ENCODE measurements at regions not wholly inside any gene's neighbourhood (a gene's known extent, or its start where the extent isn't known, plus 50 kb on each side); places are given as distances from the start of the nearest gene placed in this dataset.

DNA sequence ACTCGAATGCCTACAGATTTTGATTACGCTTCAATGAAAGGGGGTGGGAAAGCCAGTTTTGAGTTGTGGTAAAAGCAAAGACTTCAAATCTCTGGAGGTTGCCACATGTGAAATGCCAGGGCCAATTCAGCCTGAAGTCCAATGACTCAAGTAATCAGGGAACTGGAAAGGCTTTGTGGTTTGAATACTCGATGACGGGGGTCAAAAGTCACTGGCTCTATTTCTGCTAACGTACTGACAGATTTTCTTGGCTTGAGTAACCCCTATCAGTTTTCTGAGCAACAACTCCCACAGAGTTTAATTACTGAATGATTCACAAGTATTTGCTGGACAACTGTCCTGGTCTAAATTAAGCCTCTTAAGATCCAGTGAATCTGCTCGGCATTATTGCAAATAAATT lies 152.2 kb downstream of the SIPA1L2 start:
- DNase-seq (ENCODE audit: low read depth), result peak; percentile 96

DNA sequence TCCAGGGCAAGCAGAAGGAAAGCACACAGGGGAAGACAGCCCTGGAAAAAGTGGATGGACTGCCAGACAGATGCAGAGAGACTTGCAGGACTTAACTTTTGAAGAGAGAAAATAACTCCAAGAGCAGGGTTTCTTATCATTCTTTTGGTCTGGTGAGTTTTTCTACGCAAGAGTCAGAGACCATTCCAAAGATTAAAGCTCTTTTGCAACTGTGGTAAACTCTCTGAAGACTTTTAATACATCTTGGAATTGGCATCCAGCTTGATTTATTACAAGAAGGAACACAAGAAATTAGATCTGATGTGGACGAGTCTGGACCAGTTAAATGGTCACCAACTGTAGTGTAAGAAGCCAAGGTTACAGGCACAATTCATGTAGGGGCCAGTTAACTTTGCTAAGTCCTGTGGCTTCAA lies 153.4 kb downstream of the SIPA1L2 start:
- DNase-seq (ENCODE audit: low read depth), result no peak

- DNase-seq (ENCODE audit: low read depth), result peak; percentile 18
These were observed 155.1 kb downstream of the SIPA1L2 start for GRCh38 chr1:232474826-232475225.

DNA sequence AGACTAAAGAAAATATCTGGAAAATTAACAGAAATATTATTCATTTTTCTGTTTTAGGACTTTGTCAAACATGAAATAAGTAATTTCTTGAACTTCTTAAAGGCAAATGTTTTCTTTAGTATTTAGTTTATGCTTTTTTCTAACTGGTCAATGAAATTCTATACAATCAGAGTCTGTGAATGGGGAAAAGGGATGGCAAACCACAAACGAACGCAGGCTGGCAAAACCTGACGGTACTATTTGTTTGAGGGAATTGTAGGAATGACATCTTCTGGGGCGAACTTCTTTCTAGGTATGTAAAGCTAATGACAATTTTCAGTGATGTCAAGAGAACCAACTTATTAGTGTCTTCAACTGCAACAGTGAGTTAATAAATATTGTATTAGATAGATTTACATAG lies 156.0 kb downstream of the SIPA1L2 start:
- DNase-seq (ENCODE audit: low read depth), result no peak

GRCh38 chr1:232473324-232473723 lies 156.6 kb downstream of the SIPA1L2 start:
- DNase-seq (ENCODE audit: low read depth), result peak; percentile 47

DNA sequence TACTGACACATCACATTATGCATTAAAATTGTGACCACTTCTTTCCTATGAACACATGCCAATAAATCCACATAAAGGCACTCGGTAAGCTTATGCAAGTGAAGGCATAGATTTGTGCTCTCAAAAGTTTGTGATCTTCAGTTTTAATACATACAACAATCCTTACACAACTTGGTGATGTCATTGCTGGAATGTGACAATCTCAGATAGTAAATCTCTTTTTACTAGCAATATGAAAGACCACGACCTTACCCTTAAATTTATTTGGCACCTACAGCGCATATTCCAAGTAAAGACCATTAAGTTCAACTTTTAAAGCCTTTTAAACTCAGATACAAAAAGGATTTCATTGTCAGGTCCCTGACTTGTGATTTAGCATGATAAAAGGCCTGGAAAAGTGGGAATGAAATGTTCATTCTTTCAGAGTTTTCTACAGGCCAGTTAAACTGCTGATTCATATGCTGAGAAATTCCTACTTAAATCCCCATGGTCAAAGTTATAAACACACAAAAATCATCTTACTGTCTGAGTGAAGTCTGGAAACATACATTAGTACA lies 157.4 kb downstream of the SIPA1L2 start:
- peak; percentile 15 for DNase-seq (ENCODE audit: low read depth)

GRCh38 chr1:232471250-232471649 lies 158.7 kb downstream of the SIPA1L2 start:
- peak; percentile 61 for DNase-seq (ENCODE audit: low read depth)

DNA sequence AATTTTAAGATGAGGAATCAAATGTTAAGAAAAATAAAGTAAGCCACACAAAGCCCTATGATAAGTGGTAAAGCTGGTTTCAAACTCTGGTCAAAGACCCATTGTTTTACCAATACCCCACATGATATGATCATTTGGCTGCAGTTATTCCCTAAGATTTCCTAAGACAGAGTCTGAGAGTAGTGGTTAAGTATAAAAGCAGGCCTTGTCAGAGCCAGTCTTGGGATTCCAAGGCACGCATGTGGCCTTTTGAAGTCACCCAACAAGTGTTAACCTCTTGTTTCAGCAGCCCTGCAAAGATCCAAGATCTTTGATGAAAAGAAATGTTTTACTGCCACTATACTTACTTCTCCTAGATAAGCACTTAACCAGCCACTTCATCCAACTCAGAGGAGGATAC lies 159.2 kb downstream of the SIPA1L2 start:
- DNase-seq (ENCODE audit: low read depth), result no peak

DNA sequence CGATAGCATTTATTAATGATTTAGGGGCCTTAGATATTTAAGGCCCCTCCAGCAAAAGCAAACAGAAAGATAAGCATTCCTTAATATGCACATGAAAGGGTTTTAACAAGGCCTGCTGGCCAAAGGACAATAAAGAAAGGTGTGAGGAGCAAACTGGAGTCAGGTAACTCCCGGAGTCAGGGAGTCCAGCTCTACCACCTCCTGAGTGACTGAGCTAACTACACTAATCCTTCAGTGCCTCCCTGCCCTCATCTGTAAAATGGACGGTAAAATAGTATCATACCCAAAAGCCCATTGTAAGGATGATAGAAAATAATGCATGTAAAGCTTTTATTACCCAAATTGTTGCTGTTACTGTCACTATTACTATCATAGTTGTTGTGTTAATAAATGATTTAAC lies 161.7 kb downstream of the SIPA1L2 start:
- DNase-seq (ENCODE audit: low read depth), result no peak

DNA sequence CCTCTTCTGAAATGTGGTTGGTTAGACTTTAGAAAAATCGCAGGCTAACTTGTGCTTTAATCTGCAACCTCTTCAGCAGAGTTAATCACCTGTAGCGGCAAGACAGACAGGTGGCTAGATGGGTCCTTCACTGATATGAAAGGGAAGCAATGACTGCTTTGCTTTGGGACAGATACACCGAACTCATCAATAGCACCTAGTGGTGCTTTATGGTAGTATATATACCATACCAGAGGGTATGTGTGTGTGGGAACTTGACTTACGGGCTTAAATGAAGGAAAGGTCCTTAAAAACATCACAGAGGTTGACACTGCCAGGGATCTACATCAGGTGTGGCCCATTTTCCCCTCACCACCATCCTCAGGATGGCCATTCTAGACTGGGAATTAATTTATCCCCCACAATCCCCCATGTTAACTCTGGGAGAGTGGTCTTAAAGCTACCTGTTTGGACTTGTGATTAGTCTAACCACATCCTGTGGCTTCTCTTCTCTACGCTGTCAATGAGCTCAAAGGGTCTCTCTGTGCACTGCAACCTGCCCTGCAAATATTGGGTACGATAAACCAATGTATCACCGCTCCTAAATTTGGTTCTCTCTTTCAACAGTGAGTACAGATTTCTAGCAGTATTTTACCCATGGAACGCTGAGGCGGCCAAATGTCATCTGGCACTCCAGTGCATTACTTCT lies 162.7 kb downstream of the SIPA1L2 start:
- no peak for DNase-seq (ENCODE audit: low read depth)

GRCh38 chr1:232464325-232464724 lies 165.6 kb downstream of the SIPA1L2 start:
- DNase-seq (ENCODE audit: low read depth), result no peak

DNA sequence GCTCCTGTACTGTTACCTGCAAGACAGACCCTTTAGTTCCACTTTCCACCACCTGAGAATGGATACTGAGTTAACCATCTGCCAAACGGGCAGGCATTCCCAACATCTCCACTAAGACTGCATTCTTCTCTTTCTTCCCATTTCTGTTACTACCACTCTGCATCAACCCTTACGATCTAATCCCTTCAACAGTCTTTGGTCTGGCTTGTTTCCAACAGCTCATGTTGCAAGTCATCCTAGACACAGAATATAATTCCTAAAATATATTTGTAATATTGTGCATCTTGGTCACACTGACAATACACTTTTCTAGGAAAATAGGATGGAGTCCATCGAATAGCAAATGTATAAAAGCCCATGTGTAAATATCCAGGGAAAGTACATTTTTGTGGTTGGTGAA lies 166.7 kb downstream of the SIPA1L2 start:
- DNase-seq (ENCODE audit: low read depth), result no peak

DNA sequence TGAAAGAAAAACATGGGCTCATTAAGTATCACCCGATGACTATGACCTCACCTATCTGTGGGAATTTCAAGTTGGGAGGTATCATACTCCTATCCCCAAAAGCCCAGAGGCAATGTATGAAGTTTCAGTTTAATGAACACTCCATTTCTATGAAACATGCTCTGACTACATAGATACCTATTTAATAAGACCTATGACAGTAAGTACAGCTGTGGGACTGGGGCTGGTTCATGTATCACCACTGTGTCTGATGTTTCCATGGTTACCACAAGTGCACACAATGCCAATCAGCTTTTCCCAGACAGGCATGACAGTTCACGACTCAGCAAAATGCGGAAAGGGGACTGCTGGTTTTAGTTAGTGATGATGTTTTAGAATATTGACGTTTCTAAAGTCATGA lies 167.7 kb downstream of the SIPA1L2 start:
- DNase-seq (ENCODE audit: low read depth), result peak; percentile 50

GRCh38 chr1:232459826-232460225 lies 170.1 kb downstream of the SIPA1L2 start:
- DNase-seq (ENCODE audit: low read depth), result no peak

DNA sequence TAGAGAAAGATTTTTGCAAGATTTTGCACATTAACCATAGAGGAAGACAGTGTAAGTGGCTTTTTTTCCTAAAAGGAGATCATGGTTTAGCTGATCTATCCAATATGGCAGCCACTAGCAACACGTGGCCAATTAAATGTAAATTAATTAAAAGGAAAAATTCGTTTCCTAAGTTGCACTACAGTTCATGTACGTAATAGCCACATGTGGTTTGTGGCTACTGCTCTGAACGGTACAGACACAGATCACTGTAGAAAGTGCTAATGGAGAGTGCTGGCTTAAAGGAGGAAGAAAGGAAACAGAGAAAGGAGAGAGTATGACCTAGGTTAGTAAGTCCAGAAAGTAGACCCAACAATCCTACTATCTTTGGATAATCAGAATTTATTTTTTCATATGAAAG lies 170.8 kb downstream of the SIPA1L2 start:
- no peak for DNase-seq (ENCODE audit: low read depth)

- DNase-seq (ENCODE audit: low read depth), result no peak
These were observed 172.3 kb downstream of the SIPA1L2 start for GRCh38 chr1:232457595-232457994.

GRCh38 chr1:232456714-232457113 lies 173.2 kb downstream of the SIPA1L2 start:
- DNase-seq (ENCODE audit: low read depth), result no peak

DNA sequence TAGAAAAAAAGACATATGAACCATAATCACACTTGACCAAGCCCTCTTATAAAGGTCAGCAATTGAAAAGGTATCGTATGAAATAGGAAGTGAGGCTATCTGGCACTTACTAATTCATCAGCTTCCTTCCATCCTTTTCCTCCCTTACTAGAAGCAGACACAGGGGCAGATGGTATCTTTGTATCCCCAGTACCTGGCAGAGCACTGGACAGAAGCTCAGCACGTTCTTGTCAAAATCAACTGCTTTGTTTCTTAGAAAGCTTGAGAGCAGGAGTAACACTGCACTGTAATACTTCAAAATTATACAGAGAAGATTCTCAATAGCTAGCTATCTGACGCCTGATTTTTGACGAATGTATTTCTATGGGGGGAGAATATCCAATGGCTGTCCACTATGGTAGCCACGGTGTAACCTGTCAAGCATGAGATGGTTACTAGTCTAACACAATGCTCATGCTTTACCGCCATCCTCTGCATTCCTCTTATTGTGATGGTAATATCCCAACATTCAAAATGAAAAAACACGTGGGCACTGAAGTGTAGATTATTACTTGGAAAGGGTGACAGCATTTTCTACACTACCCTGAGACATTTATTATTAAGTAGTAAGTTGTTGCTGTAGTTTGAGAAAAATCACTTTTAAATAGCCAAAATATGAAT lies 175.6 kb downstream of the SIPA1L2 start:
- no peak for DNase-seq (ENCODE audit: low read depth)

- DNase-seq (ENCODE audit: low read depth), result no peak
These were observed 177.0 kb downstream of the SIPA1L2 start for GRCh38 chr1:232452736-232453440.

- no peak for DNase-seq (ENCODE audit: low read depth)
These were observed 177.8 kb downstream of the SIPA1L2 start for GRCh38 chr1:232452117-232452516.

DNA sequence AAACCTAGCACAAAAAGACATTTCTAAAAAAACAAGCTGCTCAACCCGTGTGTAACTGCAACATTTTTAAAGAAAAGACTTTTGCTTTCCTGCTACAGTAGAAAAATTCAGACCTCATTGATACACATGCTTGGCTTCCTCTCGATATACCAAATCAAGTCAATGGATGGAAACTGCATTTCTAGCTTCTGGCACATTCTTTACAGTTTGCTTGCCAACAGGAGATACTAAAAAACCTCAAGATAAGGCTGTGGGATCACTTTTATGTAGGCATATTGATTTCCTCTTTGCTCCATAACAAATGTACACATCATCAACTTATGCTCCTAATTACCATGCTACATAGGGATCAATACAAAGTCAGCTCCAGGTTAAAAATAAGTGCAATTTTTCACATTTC lies 178.4 kb downstream of the SIPA1L2 start:
- DNase-seq (ENCODE audit: low read depth), result no peak

DNA sequence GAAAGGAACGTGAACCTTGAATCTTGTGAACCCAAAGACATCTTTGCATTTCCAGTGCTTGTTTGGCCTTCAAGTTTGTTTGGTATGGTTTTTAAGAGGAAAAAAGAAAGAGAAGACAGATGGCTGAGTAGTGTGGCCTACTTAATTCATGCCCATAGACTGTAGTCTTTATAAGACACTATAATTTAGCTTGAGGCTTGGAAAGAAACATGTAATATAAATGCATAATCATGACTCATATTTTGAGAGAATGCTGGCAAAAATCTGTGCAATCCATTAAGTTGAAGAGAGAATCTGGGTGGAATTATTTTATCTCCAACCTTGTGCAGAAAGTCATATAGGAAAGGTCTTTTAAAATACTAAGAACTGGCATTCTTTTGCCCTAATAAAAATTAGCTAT lies 179.3 kb downstream of the SIPA1L2 start:
- DNase-seq (ENCODE audit: low read depth), result no peak

All from HT1080 (cell line).